Glomerular endothelial cell (primary cell): ENCODE measurements at regions not wholly inside any gene's neighbourhood (a gene's known extent, or its start where the extent isn't known, plus 50 kb on each side); places are given as distances from the start of the nearest gene placed in this dataset.
"Not testable (repeated sequence)": the region's sequence is repeated elsewhere in the genome, so short reads cannot be mapped to it uniquely, and the experiment has no call there.

Source experiments
- DNase-seq: peaks from one replicate; pipeline ENCODE4 v3.0.0-alpha.2; 2011; ENCODE audit warnings: low read depth, low spot score; ENCODE audit errors: extremely low read depth

DNA sequence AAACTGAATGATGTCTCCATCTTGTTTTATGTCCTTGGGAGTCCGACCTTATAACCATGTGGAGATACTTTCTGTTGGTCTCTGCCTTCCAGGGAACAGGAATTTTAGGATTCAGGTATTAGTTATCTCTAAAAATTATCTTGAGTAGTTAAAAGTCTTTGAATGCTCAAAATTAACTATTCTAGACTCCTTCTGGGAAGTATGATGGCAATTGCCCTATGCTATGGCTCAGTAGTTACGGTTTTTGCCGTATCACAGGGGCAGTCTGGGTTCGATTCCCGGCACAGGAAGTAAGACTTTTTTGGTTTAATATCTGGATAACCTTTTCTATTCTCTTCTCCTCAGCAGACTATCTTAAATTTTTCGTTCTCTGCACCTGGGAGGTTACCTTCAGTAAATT, 708.7 kb upstream of the LRATD1 start:
- no peak for DNase-seq

DNA sequence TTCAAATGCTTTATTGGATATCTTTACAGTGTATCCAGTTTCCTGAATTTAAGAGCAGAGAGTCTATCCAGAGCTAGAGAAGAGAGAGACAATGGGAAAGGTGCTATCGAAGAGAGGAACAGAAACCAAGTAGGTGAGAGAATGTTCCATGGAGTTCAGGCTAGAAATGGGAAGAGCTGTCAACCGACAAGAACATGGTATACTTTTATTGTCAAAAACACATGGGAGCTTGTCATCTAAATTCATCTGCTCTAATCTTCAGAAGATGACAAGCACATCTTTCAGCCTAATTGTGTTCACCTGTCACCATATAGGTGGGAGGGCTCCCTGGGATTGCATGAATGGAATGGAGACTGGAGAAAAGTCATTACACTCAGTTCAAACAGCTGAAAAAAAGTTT, 690.4 kb upstream of the LRATD1 start:
- no peak for DNase-seq

- DNase-seq: no peak
These were observed 681.8 kb upstream of the LRATD1 start for GRCh38 chr2:13950761-13951160.

DNA sequence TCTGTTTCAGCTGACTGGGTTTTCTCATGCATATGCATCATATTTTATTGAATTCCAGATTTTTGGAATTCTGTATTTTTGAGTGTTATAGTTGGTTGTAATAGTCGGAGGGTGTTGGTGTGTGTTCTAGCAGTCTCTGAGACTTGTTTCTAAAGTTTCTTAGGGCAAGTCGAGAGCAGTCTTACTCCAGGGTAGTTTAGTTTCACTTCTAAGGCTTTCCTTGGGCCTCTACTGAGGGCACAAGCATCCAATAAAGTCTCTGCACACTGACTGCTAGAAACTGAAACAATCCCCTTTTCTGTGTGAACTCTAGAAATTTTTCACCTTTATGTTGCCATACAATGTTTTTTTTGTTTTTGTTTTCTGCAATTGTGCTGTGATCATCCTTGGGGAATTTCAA, 663.7 kb upstream of the LRATD1 start:
- DNase-seq: no peak

- DNase-seq: no peak
These were observed 646.3 kb upstream of the LRATD1 start for GRCh38 chr2:13986119-13986720.

DNA sequence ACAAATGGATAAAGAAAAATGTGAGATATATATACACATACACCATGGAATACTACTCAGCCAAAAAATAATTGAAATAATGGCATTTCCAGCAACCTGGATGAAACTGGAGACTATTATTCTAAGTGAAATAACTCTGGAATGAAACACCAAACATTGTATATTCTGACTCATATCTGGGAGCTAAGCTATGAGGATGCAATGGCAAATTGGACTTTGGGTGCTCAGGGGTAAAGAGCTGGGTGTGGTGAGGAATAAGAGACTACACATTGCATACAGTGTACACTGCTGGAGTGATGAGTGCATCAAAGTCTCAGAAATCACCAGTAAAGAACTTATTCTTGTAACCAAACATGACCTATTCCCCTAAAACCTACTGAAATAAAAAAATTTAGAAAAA, 636.0 kb upstream of the LRATD1 start:
- DNase-seq: no peak

DNA sequence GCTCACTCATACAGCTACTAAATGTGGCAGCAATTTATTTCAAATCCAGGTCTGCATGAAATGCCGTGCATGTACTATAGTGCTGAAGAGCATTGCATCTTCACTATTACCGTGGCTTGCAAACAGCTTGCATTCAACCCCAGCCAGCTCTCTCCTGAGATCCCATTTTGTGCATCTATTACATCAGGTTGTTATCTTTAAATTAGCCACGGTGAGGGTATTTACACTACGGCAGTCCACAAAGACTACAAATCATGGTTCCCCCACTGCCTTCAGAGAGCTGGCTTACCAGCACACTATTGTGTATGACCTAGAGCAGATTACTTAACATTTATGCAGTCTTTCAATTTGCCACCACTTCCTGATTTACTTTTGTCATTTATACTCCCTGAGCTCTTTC, 621.3 kb upstream of the LRATD1 start:
- no peak for DNase-seq

DNA sequence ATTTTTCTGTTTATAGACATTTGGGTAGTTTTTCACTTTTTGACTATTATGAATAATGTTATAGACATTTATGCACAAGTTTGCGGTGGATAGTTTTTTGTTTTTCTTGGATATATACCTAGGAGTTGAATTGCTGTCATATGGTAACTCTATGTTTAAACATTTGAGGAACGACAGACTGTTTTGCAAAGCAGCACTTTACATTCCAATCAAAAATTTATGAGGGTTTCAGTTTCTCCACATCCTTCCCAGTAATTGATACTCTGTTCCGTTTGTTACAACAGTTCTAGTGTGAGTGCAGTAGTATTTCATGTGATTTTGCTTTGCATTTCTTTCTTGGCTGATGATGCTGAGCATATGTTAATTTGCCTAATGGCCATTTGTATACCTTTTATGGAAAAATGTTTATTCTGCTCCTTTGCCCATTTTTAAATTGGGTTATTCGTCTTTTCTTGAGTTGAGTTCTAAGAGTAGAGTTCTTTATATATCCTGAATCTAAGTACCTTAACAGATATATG, 617.3 kb upstream of the LRATD1 start:
- DNase-seq: no peak

- no peak for DNase-seq
These were observed 616.1 kb upstream of the LRATD1 start for GRCh38 chr2:14016289-14016955.

- DNase-seq: no peak
These were observed 613.9 kb upstream of the LRATD1 start for GRCh38 chr2:14018620-14019019.

- no peak for DNase-seq
These were observed 609.0 kb upstream of the LRATD1 start for GRCh38 chr2:14023558-14023957.

DNA sequence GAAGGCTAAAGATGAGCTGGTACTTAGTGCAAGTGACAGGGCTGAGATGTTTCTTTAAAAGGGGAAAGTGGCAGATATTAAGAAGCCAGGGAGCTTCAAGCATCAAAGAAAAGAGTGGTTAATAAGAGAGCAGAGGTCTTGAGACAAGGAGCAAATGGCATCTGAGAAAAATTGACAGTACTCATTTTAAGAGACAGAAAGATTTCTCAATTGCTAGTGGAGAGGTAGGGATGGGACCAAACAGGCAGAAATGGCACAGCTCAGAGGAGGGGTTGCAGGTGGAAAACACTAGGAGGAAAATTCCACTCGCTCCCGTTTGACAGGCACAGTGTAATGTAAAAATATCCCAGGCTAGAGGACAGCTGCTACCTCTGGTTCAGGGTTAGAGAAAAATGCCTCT, 593.4 kb upstream of the LRATD1 start:
- DNase-seq: no peak

DNA sequence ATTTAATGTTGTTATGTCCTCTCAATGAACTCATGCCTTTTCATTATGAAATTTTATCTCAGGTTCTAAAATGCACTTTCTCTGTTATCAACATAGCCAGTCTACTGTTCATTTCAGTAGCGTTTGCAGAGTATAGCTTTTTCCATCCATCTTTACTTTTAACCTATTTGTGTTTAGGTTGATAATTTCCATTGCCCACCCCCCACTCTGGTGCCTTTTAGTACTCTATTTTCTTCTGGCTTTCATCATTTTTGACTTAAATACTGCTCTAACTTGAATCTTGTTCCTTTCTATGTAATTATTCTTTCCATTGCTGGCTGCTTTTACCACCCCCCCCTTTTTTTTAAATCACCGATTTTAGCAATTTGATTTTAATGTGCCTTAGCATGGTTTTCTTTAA, 585.0 kb upstream of the LRATD1 start:
- DNase-seq: no peak

- no peak for DNase-seq
These were observed 581.1 kb upstream of the LRATD1 start for GRCh38 chr2:14051401-14051800.

- no peak for DNase-seq
These were observed 579.4 kb upstream of the LRATD1 start for GRCh38 chr2:14053105-14053504.

- no peak for DNase-seq
These were observed 568.2 kb upstream of the LRATD1 start for GRCh38 chr2:14064346-14064745.

GRCh38 chr2:14072338-14072737, 560.2 kb upstream of the LRATD1 start:
- DNase-seq: no peak

GRCh38 chr2:14074691-14075090, 557.8 kb upstream of the LRATD1 start:
- DNase-seq: no peak

DNA sequence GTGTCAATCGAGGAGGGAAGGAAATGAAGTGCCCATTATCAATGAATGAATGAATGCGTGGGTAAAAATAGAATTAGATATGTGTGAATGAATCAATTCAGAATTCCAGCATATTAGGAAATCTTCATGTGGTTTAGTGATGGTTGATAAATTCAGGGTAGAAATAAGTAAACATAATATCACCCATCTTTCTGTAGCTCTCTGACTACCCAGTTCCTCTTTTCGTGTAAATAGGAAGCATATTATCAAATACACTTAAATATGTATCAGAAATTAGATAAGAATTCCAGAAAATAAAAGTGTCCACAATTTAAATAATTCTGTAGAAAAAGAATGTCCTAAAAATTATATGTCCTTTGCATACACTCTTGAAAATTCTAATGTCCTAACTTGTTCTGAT, 552.9 kb upstream of the LRATD1 start:
- no peak for DNase-seq

DNA sequence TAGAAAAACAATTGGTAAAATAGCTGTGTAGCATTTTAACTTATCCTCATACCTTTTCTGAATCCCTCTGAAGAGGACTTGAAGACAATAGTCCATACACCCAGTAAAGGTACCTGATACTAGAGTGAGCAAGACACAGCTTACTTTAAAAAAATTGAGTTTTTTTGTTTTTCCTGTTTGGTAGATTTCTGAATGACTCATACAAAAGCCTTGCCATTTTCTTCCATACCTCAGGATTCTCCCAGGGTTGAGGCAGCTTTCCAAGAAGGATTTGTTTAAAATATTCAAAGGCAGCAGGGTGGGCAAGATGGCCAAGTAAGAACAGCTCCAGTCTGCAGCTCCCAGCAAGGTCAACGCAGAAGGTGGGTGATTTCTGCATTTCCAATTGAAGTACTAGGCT, 551.0 kb upstream of the LRATD1 start:
- DNase-seq: no peak

GRCh38 chr2:14082640-14083039, 549.9 kb upstream of the LRATD1 start:
- DNase-seq: no peak

DNA sequence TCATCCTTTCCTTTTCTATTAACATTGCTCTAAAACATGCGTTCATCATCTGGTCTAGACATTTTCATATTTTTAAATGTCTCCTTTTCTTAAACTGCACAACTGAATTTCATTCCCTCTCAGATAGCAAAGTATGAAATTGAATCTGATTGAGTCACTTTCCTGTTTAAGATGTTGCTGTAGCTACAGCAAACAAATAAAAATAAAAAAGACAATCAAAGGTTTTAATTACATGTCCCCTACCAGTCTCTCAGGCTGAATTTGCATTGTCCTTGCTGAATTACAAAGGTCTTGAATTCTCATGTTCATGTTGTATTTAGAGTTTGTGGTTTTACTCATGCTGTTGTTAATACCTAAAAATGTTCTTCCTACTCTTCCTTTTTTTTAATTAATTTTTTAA, 537.9 kb upstream of the LRATD1 start:
- no peak for DNase-seq

- not testable (repeated sequence) for DNase-seq
These were observed 533.4 kb upstream of the LRATD1 start for GRCh38 chr2:14099101-14099500.
